ENCODE measurements at regions not wholly inside any gene's neighbourhood (a gene's known extent, or its start where the extent isn't known, plus 50 kb on each side); places are given as distances from the start of the nearest gene placed in this dataset.

DNA sequence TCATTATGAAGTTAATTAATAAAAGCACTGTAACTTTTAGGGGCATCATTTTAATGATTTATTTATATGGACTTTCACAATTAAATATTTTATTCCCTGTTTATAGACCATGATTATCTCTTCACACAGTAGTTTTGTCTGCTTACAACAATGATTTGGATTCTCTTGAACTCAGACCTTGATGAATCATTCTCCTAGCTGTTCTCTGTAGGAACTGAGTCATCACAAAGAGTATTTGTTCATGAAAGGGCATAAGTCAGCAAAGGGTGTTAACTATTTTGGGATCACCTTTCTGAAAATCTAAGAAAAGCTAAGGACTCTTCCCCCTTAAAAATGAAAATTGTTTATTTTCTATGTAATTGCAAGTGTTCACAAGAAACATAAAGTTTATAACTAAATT lies 461.1 kb upstream of the UBE2E3 start:
- Histone ChIP-seq H3K4me2 (ENCODE audit: unreplicated experiment) (peak overlapping the region; percentile 15), H2AFZ (no peak overlapping the region), H4K20me1 (ENCODE audit: insufficient read depth) (no peaks in the 10 kb centered on the region), H3K36me3 (ENCODE audit: low read depth) (no peaks in the 10 kb centered on the region), H3K4me1 (ENCODE audit: insufficient read depth) (peaks cover 48% of the 10 kb centered on the region), H3K9me3 (ENCODE audit: low read depth) (no peaks in the 10 kb centered on the region), H3K27me3 (replicated peaks; ENCODE audit: insufficient read depth) (no peaks in the 10 kb centered on the region), H3K9ac (no peak overlapping the region), H3K27ac (no peak overlapping the region), H3K9me2 (ENCODE audit: insufficient read depth) (no peaks in the 10 kb centered on the region), H3F3A (ENCODE audit: insufficient read depth) (peaks cover 47% of the 10 kb centered on the region), H3K79me2 (ENCODE audit: insufficient read depth) (no peaks in the 10 kb centered on the region), H3K4me3 (no peak overlapping the region)
- no peak for TF ChIP-seq EZH2phosphoT487 (IDR thresholded peaks at IDR 0.05; ENCODE audit: insufficient read depth, low read depth)
- no peak for TF ChIP-seq EZH2 (IDR thresholded peaks at IDR 0.05; ENCODE audit: insufficient read depth, poor library complexity, severe bottlenecking)
- in situ Hi-C loops (cut with MboI), result no loop called here
- DNase-seq, result peak; percentile 79

DNA sequence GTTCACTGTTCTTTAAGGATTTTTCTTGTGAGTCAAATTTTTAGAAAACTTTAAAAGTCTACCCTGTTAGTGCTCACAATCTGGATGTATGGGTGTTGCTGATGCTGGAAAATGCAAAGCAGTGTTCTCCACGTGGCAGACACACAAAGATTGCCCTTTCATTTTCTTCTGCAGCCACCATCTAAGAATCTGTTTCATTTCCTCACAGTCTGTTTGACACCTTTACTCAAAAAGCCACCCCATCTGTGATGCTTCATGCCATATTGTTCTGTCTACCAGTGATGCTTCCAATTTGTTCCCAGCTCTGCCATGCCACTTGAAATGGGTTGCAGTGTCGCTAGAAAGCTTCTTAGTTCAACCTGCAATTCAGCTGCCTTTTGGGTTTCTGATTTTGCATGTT lies 464.2 kb upstream of the UBE2E3 start:
- Histone ChIP-seq H3K9me3 (ENCODE audit: low read depth) (no peaks in the 10 kb centered on the region), H3K27me3 (replicated peaks; ENCODE audit: insufficient read depth) (no peaks in the 10 kb centered on the region), H3K79me2 (ENCODE audit: insufficient read depth) (no peaks in the 10 kb centered on the region), H2AFZ (peak overlapping the region; percentile 51), H3K4me1 (ENCODE audit: insufficient read depth) (peaks cover 25% of the 10 kb centered on the region), H3K4me2 (ENCODE audit: unreplicated experiment) (no peak overlapping the region), H3F3A (ENCODE audit: insufficient read depth) (peaks cover 20% of the 10 kb centered on the region; the same call in 1 of the 2 replicates), H3K9me2 (ENCODE audit: insufficient read depth) (no peaks in the 10 kb centered on the region), H4K20me1 (ENCODE audit: insufficient read depth) (no peaks in the 10 kb centered on the region), H3K36me3 (ENCODE audit: low read depth) (no peaks in the 10 kb centered on the region), H3K9ac (no peak overlapping the region), H3K27ac (no peak overlapping the region), H3K4me3 (no peak overlapping the region)
- DNase-seq, result no peak
- TF ChIP-seq EZH2 (IDR thresholded peaks at IDR 0.05; ENCODE audit: insufficient read depth, poor library complexity, severe bottlenecking) (no peak), EZH2phosphoT487 (IDR thresholded peaks at IDR 0.05; ENCODE audit: insufficient read depth, low read depth) (no peak)
- in situ Hi-C loops (cut with MboI), result no loop called here
- 15 to 20% methylated on average over 2 of the region's 2 CpGs for WGBS, 2 experiments (ENCODE audit: low coverage in 1 of 2, low lambda C conversion rate in 2 of 2, missing lambda C conversion rate in 2 of 2)

DNA sequence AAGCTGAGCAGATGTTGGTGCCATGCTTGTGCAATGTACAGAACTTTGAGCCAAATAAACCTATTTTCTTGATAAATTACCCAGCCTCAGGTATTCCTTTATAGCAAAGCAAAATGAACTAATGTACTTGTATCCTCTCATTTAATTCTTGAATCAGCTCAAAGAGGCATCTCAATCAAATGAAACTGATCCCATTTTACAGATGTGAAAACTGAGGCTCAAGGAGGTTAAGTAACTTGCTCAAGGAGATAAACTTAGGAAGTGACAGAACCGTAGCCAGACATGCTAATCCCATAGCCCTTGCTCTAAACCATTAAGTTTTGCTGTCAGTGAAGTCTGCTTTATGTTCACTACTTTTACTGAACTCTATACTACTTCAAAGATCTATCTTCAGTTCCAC lies 467.0 kb upstream of the UBE2E3 start:
- H3K9me2 ChIP-seq (ENCODE audit: insufficient read depth), result no peaks in the 10 kb centered on the region
- 68 to 78% methylated on average over 1 of the region's 1 CpG for WGBS, 2 experiments (ENCODE audit: low coverage in 1 of 2, low lambda C conversion rate in 2 of 2, missing lambda C conversion rate in 2 of 2)
- in situ Hi-C loops (cut with MboI), result no loop called here
- no peaks in the 10 kb centered on the region for H3K79me2 ChIP-seq (ENCODE audit: insufficient read depth)
- H3K27ac ChIP-seq, result no peak overlapping the region
- no peaks in the 10 kb centered on the region for H3K27me3 ChIP-seq (replicated peaks; ENCODE audit: insufficient read depth)
- no peak overlapping the region for H2AFZ ChIP-seq
- no peaks in the 10 kb centered on the region for H4K20me1 ChIP-seq (ENCODE audit: insufficient read depth)
- TF ChIP-seq EZH2 (IDR thresholded peaks at IDR 0.05; ENCODE audit: insufficient read depth, poor library complexity, severe bottlenecking) (no peak), EZH2phosphoT487 (IDR thresholded peaks at IDR 0.05; ENCODE audit: insufficient read depth, low read depth) (no peak)
- H3K4me2 ChIP-seq (ENCODE audit: unreplicated experiment), result no peak overlapping the region
- no peaks in the 10 kb centered on the region for H3K36me3 ChIP-seq (ENCODE audit: low read depth)
- no peak overlapping the region for H3K9ac ChIP-seq
- no peak for DNase-seq
- no peaks in the 10 kb centered on the region for H3F3A ChIP-seq (ENCODE audit: insufficient read depth)
- no peak overlapping the region for H3K4me3 ChIP-seq
- H3K9me3 ChIP-seq (ENCODE audit: low read depth), result no peaks in the 10 kb centered on the region
- no peaks in the 10 kb centered on the region for H3K4me1 ChIP-seq (ENCODE audit: insufficient read depth)

DNA sequence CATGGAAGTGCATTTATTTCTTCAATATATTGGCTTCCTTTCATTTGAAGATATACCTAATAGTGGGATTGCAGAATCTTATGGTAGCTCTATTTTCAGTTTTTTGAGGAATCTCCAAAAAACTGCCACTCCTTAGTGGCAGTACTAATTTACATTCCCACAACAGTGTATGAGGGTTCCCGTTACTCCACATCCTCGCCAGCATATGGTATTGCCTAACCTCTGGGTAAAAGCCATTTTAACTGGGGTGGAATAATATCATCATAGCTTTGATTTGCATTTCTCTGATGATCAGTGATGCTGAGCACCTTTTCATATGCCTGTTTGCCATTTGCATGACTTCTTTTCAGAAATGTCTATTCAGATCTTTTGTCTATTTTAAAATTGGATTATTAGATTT lies 471.9 kb upstream of the UBE2E3 start:
- in situ Hi-C loops (cut with MboI), result no loop called here
- H3F3A ChIP-seq (ENCODE audit: insufficient read depth), result peaks cover 14% of the 10 kb centered on the region; the same call in 1 of the 2 replicates
- H4K20me1 ChIP-seq (ENCODE audit: insufficient read depth), result no peaks in the 10 kb centered on the region
- no peaks in the 10 kb centered on the region for H3K79me2 ChIP-seq (ENCODE audit: insufficient read depth)
- H3K9me2 ChIP-seq (ENCODE audit: insufficient read depth), result no peaks in the 10 kb centered on the region
- H3K9me3 ChIP-seq (ENCODE audit: low read depth), result no peaks in the 10 kb centered on the region
- TF ChIP-seq EZH2phosphoT487 (IDR thresholded peaks at IDR 0.05; ENCODE audit: insufficient read depth, low read depth) (no peak), EZH2 (IDR thresholded peaks at IDR 0.05; ENCODE audit: insufficient read depth, poor library complexity, severe bottlenecking) (no peak)
- H3K9ac ChIP-seq, result no peak overlapping the region
- H3K4me3 ChIP-seq, result no peak overlapping the region
- H3K27ac ChIP-seq, result no peak overlapping the region
- H3K27me3 ChIP-seq (replicated peaks; ENCODE audit: insufficient read depth), result no peaks in the 10 kb centered on the region
- DNase-seq, result no peak
- 78 to 79% methylated on average over 2 of the region's 2 CpGs for WGBS, 2 experiments (ENCODE audit: low coverage in 1 of 2, low lambda C conversion rate in 2 of 2, missing lambda C conversion rate in 2 of 2)
- H3K4me2 ChIP-seq (ENCODE audit: unreplicated experiment), result no peak overlapping the region
- H2AFZ ChIP-seq, result no peak overlapping the region
- peaks cover 7% of the 10 kb centered on the region; the same call in 1 of the 2 replicates for H3K4me1 ChIP-seq (ENCODE audit: insufficient read depth)
- no peaks in the 10 kb centered on the region for H3K36me3 ChIP-seq (ENCODE audit: low read depth)

DNA sequence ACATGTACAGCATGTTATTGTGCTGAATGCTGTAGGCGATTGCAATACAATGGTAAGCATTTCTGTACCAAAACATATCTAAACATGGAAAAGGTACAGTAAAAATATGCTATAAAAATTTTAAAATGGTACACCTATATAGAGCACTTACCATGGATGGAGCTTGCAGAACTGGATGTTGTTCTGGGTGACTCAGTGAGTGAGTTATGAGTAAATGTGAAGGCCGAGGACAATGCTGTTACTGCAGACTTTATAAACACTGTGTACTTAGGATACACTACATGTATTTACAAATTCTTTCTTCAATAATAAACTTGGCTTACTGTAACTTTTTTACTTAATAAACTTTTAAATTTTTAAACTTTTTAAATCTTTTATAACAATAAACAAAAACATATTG lies 473.4 kb upstream of the UBE2E3 start:
- H3K27ac ChIP-seq, result no peak overlapping the region
- H3K9me3 ChIP-seq (ENCODE audit: low read depth), result no peaks in the 10 kb centered on the region
- peak; percentile 33 for DNase-seq
- peaks cover 14% of the 10 kb centered on the region; the same call in 1 of the 2 replicates for H3F3A ChIP-seq (ENCODE audit: insufficient read depth)
- H3K27me3 ChIP-seq (replicated peaks; ENCODE audit: insufficient read depth), result no peaks in the 10 kb centered on the region
- in situ Hi-C loops (cut with MboI), result no loop called here
- H4K20me1 ChIP-seq (ENCODE audit: insufficient read depth), result no peaks in the 10 kb centered on the region
- peaks cover 7% of the 10 kb centered on the region; the same call in 1 of the 2 replicates for H3K4me1 ChIP-seq (ENCODE audit: insufficient read depth)
- TF ChIP-seq EZH2 (IDR thresholded peaks at IDR 0.05; ENCODE audit: insufficient read depth, poor library complexity, severe bottlenecking), result no peak
- no peak for TF ChIP-seq EZH2phosphoT487 (IDR thresholded peaks at IDR 0.05; ENCODE audit: insufficient read depth, low read depth)
- WGBS, 2 experiments (ENCODE audit: low coverage in 1 of 2, low lambda C conversion rate in 2 of 2, missing lambda C conversion rate in 2 of 2), result 68 to 72% methylated on average over 2 of the region's 2 CpGs
- H3K9me2 ChIP-seq (ENCODE audit: insufficient read depth), result no peaks in the 10 kb centered on the region
- H3K9ac ChIP-seq, result no peak overlapping the region
- no peak overlapping the region for H3K4me3 ChIP-seq
- no peak overlapping the region for H2AFZ ChIP-seq
- H3K79me2 ChIP-seq (ENCODE audit: insufficient read depth), result no peaks in the 10 kb centered on the region
- H3K4me2 ChIP-seq (ENCODE audit: unreplicated experiment), result no peak overlapping the region
- H3K36me3 ChIP-seq (ENCODE audit: low read depth), result no peaks in the 10 kb centered on the region
